Endothelial cell (in vitro differentiated cells): ENCODE measurements at regions not wholly inside any gene's neighbourhood (a gene's known extent, or its start where the extent isn't known, plus 50 kb on each side); places are given as distances from the start of the nearest gene placed in this dataset.

Experiments used
- DNase-seq: peaks from one replicate; pipeline ENCODE4 v3.0.0; 2021; ENCODE audit warnings: low spot score
- H3K27ac Mint-ChIP-seq: one replicate; pipeline ENCODE4 v1.8.0; 2021; ENCODE audit warnings: mixed read lengths, inconsistent platforms; ENCODE audit not compliant: unreplicated experiment
- H3K27me3 Mint-ChIP-seq: one replicate; pipeline ENCODE4 v1.8.0; 2021; ENCODE audit warnings: mild to moderate bottlenecking, moderate library complexity, mixed read lengths, inconsistent platforms; ENCODE audit not compliant: unreplicated experiment
- H3K36me3 Mint-ChIP-seq: one replicate; pipeline ENCODE4 v1.8.0; 2021; ENCODE audit warnings: mild to moderate bottlenecking, low read depth, mixed read lengths, inconsistent platforms; ENCODE audit not compliant: unreplicated experiment
- H3K4me1 Mint-ChIP-seq: one replicate; pipeline ENCODE4 v1.8.0; 2021; ENCODE audit warnings: mild to moderate bottlenecking, mixed read lengths, inconsistent platforms; ENCODE audit not compliant: unreplicated experiment
- H3K4me3 Mint-ChIP-seq: one replicate; pipeline ENCODE4 v1.8.0; 2021; ENCODE audit warnings: mild to moderate bottlenecking, mixed read lengths, inconsistent platforms; ENCODE audit not compliant: unreplicated experiment
- H3K9me3 Mint-ChIP-seq: one replicate; pipeline ENCODE4 v1.8.0; 2021; ENCODE audit warnings: mixed read lengths, inconsistent platforms; ENCODE audit not compliant: unreplicated experiment
- TF ChIP-seq, protein P1 (sequence below): fragments of 200-600 bp; sonication (generic); IDR thresholded peaks from one replicate; pipeline ENCODE4 v1.5.0; 2021; ENCODE audit warnings: antibody characterized with exemption; ENCODE audit not compliant: unreplicated experiment

GRCh38 chr12:107318806-107319532 lies 225.6 kb upstream of the CRY1 start:
- TF ChIP-seq, protein P1, sequence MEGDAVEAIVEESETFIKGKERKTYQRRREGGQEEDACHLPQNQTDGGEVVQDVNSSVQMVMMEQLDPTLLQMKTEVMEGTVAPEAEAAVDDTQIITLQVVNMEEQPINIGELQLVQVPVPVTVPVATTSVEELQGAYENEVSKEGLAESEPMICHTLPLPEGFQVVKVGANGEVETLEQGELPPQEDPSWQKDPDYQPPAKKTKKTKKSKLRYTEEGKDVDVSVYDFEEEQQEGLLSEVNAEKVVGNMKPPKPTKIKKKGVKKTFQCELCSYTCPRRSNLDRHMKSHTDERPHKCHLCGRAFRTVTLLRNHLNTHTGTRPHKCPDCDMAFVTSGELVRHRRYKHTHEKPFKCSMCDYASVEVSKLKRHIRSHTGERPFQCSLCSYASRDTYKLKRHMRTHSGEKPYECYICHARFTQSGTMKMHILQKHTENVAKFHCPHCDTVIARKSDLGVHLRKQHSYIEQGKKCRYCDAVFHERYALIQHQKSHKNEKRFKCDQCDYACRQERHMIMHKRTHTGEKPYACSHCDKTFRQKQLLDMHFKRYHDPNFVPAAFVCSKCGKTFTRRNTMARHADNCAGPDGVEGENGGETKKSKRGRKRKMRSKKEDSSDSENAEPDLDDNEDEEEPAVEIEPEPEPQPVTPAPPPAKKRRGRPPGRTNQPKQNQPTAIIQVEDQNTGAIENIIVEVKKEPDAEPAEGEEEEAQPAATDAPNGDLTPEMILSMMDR: no peak
- DNase-seq: peak; percentile 47
- no peaks in the 10 kb centered on the region for H3K9me3 Mint-ChIP-seq
- peaks cover 19% of the 10 kb centered on the region for H3K27me3 Mint-ChIP-seq
- H3K4me1 Mint-ChIP-seq: peaks cover 20% of the 10 kb centered on the region
- H3K36me3 Mint-ChIP-seq: peaks cover 3% of the 10 kb centered on the region
- peak overlapping the region; percentile 80 for H3K4me3 Mint-ChIP-seq
- no peak overlapping the region for H3K27ac Mint-ChIP-seq

DNA sequence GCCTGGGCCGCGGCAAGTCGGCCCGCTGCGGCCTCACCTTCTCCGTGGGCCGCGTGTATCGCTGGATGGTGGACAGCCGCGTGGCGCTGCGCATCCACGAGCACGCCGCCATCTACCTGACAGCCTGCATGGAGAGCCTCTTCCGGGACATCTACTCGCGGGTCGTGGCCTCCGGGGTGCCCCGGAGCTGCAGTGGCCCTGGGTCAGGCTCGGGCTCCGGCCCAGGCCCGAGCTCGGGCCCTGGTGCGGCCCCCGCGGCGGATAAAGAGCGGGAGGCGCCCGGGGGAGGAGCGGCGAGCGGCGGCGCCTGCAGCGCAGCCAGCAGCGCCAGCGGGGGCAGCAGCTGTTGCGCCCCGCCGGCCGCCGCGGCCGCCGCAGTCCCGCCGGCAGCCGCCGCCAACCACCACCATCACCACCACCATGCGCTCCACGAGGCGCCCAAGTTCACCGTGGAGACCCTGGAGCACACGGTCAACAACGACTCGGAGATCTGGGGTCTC lies 226.2 kb upstream of the CRY1 start:
- Mint-ChIP-seq H3K9me3 (no peaks in the 10 kb centered on the region), H3K4me3 (peak overlapping the region; percentile 88), H3K4me1 (peaks cover 20% of the 10 kb centered on the region), H3K36me3 (peaks cover 3% of the 10 kb centered on the region), H3K27me3 (peaks cover 19% of the 10 kb centered on the region), H3K27ac (no peak overlapping the region)
- DNase-seq: peak; percentile 5
- TF ChIP-seq, protein P1: no peak

DNA sequence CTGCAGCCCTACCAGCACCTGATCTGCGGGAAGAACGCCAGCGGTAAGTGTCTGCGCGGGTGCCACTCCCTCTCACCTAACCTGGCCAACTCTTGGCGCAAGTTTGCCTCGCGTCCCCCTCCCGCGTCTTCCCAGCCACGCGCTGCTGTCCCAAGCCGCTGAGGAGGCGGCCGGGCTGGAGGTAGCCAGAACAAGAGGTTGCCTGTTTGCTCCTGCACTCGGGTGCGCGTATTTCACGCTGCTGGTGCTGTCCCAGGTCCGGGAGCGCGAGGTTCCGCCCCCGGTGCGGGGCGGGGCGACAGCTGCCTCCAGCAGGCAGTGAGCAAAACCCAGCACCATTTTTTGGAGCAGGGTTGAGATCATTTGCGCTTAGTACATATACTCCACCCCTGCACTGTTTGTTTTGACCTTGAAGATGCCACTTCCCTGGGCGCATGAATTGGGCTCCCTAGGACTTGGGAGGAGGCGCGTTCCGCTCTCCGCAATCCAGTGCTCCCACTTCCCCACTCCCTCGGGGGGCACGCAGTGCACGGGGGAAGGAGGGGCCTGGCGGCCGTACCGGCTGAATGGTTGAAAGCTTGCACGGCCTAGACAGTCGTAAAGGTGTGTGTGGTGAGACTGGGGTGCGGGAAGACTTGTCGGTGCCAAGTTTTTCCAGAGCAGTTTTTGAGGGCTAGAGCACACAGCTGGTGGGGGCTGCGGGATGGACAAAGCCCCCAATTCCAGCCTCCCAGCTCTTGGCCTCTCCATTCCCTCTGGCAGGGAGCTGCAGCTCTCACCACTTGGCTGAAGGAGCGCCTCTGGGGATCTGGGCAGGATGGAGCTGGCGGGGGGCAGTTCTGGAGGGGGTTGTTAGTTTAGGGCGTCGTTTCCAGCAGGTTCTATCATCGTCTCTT lies 226.9 kb upstream of the CRY1 start:
- H3K4me3 Mint-ChIP-seq: peak overlapping the region; percentile 88
- peaks cover 19% of the 10 kb centered on the region for H3K27me3 Mint-ChIP-seq
- peaks cover 20% of the 10 kb centered on the region for H3K4me1 Mint-ChIP-seq
- peak; percentile 48 for DNase-seq
- H3K27ac Mint-ChIP-seq: no peak overlapping the region
- TF ChIP-seq, protein P1: no peak
- no peaks in the 10 kb centered on the region for H3K9me3 Mint-ChIP-seq
- peaks cover 3% of the 10 kb centered on the region for H3K36me3 Mint-ChIP-seq

DNA sequence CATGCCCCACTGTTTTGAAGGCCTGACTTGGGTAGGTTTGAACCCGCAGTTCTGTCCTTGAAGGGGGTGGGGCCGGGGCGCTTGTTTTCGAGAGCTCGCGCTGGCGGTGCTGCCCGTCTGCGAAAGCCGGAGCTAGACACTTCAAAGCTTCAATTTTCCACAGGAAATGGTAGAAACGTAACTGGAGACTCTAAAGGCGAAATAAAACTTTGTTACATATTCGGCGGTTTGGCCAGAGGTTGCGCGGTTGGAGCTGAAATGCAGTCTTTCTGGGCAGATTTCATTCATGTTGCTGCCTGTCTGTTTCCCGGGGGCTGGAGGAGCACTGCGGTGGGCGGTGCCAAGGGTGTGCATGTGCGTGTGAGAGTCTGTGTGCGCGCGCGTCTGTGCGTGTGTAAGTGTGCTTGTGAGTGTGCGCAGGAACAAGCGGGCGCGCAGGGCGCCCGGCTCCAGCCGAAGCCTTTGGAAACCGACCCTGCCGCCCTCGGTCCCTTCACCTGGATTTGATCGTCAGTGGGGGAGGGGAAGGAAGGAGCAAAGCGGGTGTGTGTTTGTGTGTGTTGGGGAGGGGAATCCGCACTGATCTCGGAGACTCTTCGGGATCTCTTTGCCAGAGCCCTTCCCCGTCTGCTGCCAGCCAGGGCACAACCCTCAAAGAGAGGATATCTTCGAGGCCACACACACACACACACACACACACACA lies 227.7 kb upstream of the CRY1 start:
- Mint-ChIP-seq H3K9me3 (no peaks in the 10 kb centered on the region), H3K4me3 (peak overlapping the region; percentile 88), H3K27me3 (peaks cover 19% of the 10 kb centered on the region), H3K4me1 (peaks cover 20% of the 10 kb centered on the region), H3K36me3 (peaks cover 3% of the 10 kb centered on the region), H3K27ac (no peak overlapping the region)
- TF ChIP-seq, protein P1: no peak
- peak; percentile 14 for DNase-seq
